ENCODE measurements at regions not wholly inside any gene's neighbourhood (a gene's known extent, or its start where the extent isn't known, plus 50 kb on each side); places are given as distances from the start of the nearest gene placed in this dataset.
"Not testable (repeated sequence)": the region's sequence is repeated elsewhere in the genome, so short reads cannot be mapped to it uniquely, and the experiment has no call there.

DNA sequence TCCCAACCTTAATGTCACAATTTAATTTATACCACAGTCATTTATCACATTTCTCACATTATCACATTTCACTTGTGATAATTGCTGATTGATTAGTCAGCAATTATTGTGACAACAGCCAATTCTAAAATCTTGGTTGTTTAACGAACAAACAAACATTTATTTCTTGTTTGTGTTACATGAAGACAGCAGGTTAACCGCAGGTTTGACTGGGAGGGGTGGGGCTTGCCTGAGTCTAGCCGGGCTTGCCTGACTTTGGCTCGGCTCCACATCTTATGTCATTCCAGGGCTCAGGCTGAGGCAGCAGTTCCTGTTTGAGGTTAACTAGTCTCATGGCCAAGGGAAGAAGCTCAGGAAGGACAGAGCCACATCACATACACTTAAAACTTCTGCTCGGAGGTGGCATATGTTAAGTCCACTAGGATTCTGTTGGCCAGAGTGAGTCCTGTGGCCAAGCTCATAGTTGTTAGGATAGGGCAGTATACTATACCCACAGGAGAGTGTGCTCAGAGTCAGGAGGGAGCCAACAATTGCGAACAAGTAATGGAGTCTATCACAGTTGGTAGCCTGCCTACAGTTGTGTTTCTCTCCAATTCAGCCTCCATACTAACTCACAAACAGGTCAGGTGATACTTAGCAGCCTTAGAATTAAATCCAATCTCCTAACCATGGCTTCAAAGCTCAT is 90.0 kb upstream of the IFNGR1 start:
- no peak for DNase-seq (ENCODE audit: low read depth in 2 of 2)

DNA sequence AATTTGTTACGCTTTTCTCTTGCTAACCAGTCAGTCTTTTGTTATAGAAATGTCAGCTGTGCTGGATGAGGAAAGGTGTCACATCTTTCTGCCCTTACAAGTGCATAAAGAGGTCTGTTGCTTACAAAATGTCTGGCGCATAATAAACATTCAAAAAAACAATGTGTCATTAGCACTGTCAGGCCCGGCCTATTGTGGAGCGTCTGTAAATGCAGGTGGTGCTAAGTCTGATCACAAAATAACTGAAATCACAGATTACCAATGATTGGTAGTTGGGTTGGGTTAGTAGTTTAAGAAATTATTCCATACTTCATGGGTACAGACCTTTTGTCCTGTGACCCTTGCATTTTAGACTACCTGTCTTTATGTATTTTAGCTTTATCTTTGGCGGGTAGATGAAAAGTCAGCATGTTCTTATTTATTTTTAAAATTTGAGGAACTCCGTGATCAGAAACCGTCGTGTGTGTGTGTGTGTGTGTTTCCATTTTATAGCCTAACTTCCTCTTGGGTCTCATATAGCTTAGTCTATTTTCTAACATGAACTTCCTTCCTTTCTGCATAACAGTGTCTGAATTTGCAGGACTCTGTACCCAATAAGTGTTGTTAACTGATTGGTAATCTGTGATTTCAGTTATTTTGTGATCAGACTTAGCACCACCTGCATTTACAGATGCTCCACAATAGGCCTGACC is 88.1 kb upstream of the IFNGR1 start:
- no peak for DNase-seq (ENCODE audit: low read depth in 2 of 2)

DNA sequence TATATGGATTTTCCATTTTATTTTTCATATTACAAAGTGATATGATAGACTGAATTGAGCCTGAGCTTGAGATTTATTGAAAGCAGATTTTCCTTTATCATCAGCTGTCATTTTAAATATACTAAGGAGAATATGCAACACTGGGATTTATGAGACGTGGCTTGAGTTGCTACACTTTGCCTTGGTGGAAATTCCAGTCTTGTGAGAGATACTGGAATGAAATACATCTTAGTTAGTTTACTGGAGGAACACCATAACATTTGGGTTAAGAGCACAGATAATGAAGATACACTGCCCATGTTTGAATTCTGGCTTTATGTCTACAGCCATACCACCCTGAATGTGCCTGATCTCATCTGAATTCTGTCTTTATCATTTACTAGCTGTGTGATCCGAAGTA is 86.5 kb upstream of the IFNGR1 start:
- DNase-seq (ENCODE audit: low read depth in 2 of 2): no peak

DNA sequence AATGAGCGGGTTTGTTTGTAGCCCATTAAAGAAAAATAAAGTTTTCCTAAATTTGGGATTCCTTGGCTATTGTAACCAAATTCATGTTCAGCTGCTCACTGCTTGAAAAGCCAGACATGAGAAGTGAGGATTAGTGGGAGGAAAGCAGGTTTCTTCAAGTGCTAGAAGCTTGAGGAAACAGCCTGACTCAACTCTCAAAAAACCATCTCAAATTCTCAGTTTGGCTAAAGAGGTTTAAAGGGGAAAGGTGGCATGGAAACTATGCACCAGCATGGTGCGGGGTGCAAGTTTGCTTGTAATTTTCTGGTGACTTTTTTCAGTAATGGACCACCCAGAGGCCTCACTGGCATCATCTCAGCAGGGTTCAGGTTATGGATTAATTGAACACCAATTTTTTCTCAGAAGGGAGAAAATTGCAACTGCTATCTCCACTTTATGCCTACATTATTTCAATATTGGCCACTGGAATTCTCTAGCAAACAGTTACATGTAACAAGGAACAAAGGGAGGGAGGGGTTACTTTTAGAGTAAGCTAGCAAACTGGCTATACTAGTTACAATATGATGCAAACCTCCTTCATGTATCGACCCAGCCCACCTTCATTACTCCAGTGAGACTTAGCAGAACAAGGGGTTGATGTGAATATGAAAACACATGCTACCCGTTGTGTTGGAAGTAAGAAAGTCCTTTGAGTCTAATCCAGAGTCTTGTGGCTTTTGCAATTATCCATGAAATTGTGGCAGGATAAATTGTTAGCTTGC is 85.0 kb upstream of the IFNGR1 start:
- DNase-seq (ENCODE audit: low read depth in 2 of 2): no peak

DNA sequence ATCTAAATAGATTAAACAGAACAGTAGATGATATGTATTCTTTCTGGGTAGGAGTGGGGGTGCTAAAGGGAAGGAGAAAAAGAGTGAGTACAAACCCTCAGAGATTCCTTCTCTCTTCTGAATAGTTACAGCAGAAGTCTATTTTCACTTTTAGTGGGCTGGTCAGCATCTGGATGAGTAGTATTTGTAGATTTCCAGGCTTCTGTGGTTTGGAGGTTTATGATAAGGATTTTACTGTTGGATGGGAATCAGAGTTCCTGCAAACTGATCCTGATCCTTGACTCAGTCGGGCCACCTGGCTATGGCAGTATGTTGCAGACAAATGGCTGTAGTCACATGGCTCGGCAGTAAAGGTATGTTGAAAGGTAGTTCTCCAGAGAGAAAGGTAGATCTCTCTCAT is 84.3 kb upstream of the IFNGR1 start:
- no peak for DNase-seq (ENCODE audit: low read depth in 2 of 2)

DNA sequence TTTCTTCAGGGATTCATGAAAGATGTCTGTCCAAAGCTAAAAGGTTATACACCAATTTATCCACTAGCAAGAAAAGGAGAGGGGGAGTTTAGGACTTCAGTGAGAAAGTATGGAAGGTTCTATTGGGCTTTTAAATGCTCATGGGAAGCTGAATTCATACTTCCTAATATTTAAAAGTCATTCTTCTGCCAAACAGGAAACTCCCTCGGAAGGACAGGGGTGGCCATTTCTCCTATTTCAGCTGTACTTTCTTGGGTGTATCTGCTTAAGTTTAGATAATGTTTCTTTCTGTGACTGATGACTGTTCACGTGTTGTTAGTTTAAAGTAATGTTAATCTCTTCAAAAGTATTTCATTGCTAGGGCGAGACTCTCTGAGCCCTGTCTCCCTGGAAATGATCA is 80.5 kb upstream of the IFNGR1 start:
- DNase-seq (ENCODE audit: low read depth in 2 of 2): no peak

DNA sequence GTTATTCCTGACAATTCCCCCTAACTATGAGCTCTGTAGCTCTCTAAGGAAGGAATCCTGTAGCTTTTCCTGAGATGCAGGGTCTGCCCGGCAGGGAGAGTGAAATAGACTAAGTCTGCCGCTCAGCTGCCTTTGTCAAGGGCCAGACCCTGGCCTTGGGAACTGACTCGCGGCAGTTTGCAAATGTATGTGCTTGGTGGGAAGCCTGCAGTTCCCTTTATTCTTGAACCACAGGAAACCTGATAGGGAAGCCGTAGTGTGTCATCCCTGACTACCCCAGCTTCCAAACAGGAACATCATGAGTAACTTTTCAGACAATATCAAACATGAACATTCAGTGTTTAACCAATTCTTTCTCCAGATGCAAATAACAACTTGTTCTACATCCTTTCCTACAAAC is 78.7 kb upstream of the IFNGR1 start:
- no peak for DNase-seq (ENCODE audit: low read depth in 2 of 2)

DNA sequence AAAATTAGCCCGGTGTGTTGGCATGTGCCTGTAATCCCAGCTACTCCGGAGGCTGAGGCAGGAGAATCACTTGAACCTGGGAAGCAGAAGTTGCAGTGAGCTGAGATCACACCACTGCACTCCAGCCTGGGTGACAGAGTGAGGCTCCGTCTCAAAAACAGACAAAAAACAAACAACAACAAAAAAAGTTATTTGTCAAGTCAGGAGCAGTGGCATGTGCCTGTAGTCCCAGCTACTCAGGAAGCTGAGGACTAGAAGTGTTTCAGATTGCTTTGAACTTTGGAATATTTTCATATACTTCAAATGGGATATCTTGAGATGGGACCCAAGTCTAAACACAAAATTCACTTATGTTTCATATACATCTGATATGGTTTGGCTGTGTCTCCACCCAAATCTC is 73.1 kb upstream of the IFNGR1 start:
- DNase-seq (ENCODE audit: low read depth in 2 of 2): not testable (repeated sequence)

DNA sequence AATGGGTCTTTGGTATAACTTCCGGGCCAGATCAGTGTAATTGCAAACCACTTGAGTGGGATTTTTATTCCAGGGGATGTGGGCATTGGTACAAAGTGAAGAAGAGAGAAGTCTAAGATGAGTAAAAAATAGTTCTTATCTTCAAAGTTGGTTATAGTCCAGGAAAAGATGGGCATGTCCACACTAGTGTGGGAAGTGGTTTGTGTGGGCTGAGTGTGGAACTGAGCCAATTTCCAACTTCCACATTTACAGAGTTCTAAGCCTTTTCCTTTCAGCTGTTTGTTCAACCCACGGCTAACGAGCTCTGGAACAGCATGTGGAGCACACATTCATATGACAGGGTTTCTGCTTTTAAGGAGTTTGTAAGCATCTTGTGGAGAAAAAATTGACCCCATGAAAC is 72.3 kb upstream of the IFNGR1 start:
- no peak for DNase-seq (ENCODE audit: low read depth in 2 of 2)

DNA sequence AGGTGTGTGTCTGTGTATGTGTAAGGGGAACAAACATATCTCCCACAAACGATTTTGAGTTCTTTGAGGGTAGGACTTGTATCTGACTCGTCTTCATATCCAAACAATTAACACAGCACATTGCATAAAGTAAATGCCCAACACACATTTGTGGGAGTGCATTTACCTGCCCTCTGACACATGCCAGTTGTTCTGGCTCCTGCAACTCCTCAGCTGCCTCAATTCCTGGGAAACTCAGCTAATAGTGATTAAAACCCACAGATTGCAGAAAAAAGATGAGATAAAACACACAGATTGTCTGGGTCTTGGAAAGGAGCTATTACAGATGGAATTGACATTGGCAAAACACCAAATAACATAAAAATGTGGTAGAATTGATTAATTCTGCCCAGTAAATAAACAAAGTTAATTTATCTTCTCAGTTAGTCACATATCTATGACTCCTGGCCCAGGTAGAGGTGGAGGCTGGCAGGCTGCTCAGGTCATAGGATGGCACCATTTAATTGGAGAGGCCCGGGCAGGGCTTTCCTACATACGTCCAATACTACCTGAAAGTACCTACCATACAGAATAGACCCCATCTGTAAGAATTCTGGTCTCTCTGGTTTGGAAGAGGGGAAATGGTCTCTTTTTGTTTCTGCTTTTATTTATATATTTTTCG is 71.5 kb upstream of the IFNGR1 start:
- no peak for DNase-seq (ENCODE audit: low read depth in 2 of 2)

DNA sequence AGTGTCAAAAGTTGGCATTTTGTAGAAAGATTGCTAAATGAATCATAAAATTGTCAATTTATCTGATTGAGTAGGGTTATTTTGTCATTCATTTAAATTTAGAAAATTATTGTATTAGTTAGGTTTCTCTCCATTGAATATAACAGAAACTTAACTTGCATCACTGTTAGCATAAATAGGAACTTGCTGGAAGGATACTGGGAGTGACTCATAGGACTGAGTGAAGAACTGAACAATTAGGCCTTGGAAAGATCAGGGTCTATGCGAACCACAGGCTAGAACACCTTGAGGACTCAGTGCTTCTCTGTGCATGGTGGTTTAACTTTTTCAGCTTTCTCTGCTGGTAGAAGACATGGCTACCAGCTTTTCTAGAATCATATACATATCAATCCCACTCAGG is 67.7 kb upstream of the IFNGR1 start:
- no peak for DNase-seq (ENCODE audit: low read depth in 2 of 2)

DNA sequence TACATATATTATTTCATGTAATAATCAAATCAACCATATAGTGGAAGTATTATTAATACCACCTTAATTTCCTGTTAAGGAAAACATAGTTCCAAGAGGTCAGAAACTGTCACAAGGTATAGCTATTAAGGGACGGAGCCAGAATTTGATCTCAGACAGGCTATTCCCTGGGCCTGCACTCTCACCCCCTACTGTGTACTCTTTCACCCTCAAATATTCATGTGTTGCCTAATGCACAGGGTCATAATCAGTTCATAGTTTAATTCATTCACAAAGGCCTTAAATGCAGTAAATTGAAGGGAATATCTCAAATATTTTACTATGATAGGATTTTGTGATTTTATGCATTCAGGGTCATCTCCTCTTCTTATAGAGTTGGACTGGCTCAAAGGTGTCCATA is 67.2 kb upstream of the IFNGR1 start:
- no peak for DNase-seq (ENCODE audit: low read depth in 2 of 2)

DNA sequence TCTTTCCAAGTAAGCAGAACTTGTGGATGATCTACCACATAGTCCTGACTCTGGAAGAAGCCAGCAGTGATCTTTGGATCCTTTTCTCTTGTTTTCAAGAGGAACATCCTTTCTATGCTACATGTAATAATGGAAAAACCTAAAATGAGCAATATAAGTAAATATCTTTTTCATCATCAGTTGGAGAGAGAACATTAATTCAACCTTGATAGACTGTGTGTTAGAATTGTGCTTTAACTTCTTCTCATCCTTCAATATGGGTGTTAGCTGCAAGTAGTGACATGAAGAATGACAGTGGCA is 65.6 kb upstream of the IFNGR1 start:
- no peak for DNase-seq (ENCODE audit: low read depth in 2 of 2)

DNA sequence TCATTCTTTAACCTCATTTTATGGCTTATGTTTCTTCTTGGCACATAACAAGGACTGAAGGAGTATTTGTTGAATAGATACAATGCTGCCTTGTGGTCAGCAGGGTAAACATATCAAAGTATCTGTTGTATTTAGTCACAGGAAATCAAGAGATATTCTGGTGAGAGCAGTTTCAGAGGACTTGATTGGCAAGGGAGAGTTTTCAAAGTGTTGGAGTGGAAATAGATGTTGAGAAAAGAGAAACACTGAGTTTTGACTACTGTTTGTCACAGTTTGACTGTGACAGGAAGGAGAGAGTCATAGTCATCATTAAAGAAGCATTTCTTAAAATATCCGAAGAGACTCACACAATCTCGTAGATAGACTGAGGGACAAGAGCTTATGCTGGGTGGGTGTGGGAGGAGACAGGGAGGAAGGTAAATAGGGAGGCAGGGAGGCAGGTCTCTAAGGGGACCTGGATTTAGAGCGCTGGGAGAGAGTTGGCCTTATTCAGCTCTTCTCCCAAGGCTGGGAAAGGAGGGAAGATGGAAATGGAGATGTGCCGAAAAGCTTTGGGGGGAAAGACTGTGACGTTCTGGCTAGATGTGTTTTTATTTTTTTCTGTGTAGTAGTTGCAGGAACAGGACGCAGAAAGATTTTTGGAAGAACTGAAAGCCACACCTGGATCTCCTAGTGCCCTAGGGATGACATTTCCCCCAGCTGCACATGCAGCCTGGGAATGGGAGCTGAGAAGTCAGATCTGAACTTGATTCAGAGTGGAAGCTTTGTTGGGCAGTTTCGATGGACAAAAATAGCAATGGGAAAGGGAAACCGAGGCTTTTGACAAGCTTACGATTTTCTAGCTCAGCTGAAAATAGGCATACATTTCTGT is 65.0 kb upstream of the IFNGR1 start:
- no peak for DNase-seq (ENCODE audit: low read depth in 2 of 2)

DNA sequence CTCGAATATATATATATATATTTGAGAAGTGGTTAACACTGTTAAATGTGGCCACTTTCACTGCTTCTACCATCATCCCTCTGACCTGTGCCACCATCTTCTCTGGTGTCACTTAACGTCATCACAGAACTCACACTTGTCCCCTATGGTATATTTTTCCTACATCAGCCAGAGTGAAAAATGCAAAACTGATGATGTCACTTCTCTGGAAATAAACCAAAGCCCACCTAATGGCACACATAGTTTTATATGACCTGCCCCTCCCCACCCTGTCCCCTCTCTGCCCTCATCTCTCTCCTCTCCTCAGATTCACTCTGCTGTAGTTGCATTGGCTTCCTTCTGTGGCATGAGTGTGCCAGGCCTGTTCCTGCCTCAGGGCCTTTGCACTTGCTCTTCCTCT is 63.9 kb upstream of the IFNGR1 start:
- DNase-seq (ENCODE audit: low read depth in 2 of 2): no peak

DNA sequence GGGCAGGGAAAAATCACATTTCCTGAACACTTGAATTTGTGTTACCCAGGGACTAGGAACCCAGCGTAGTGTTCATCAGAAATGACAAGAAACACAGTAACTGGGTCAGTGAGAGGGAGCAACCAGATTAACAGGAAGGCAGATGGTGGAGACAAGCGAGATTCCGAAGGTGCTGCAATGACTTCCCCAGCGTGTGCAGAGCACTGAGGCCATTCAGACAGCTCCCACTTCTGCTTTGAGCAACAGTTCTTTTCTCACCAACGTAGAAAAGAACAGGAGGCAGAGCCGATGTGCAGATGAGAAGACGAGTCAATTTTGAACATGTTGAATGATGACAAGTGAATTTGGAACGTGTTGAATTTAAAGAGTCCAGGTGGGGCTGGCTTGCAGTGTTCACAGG is 63.1 kb upstream of the IFNGR1 start:
- DNase-seq (ENCODE audit: low read depth in 2 of 2): no peak

DNA sequence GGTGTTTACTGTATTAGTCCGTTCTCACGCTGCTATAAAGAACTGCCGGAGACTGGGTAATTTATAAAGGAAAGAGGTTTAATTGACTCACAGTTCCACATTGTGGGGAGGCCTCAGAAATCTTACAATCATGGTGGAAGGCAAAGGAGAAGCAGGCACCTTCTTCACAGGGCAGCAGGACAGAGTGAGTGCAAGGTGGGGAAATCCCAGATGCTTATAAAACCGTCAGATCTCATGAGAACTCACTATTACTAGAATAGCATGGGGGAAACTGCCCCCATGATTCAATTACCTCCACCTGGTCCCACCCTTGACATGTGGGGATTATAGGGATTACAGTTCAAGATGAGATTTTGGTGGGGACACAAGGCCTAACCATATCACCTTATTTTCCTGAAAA is 60.1 kb upstream of the IFNGR1 start:
- DNase-seq (ENCODE audit: low read depth in 2 of 2): not testable (repeated sequence)

DNA sequence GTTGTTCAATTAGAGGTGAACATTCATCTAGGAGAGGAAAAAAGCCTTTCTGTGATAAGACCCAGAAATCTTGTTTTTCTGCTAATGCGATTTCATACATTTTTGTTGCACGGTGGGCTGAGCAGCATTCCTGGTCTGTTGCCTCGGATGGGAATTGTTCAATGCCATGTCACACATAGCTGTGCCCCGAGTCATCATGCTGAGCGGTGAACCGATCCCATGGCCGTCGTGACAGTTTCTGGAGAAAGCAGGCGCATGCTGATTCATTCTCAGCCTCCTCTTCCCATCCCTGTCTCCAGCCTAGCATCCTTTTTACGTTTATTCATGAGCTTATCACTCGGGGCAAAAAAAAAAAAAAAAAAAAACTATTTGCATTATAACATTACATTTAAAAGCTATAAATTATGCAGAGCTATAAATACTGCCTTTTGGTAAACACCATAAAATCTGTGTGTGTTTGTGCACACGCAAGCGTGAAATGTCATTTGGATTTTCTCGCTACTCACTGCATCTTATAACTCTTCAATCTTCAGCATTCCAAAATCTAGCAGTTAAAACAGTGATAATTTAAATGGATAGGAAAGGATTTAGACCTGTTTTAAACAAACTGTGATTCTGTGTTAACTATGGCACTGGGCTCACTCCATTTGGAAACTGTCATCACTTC is 58.9 kb upstream of the IFNGR1 start:
- no peak for DNase-seq (ENCODE audit: low read depth in 2 of 2)

DNA sequence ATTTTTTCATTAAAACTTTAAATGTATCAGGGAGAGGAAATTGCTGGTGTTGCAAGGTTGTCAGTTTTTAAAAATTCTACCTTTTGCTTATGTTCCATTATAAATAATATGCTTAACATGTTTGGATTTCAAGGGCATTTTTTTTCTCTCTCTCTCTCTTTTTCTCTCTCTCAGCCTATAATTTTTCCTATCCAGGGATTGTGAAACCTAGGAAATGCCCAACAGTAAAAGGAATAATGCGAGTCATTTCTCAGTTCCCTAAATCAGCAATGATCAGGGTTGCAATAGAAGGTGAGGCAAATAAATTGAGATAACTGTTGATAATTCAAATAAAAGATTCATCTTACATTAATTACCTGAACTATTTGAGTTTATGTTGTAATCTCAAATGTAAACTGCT is 53.2 kb upstream of the IFNGR1 start:
- no peak for DNase-seq (ENCODE audit: low read depth in 2 of 2)

DNA sequence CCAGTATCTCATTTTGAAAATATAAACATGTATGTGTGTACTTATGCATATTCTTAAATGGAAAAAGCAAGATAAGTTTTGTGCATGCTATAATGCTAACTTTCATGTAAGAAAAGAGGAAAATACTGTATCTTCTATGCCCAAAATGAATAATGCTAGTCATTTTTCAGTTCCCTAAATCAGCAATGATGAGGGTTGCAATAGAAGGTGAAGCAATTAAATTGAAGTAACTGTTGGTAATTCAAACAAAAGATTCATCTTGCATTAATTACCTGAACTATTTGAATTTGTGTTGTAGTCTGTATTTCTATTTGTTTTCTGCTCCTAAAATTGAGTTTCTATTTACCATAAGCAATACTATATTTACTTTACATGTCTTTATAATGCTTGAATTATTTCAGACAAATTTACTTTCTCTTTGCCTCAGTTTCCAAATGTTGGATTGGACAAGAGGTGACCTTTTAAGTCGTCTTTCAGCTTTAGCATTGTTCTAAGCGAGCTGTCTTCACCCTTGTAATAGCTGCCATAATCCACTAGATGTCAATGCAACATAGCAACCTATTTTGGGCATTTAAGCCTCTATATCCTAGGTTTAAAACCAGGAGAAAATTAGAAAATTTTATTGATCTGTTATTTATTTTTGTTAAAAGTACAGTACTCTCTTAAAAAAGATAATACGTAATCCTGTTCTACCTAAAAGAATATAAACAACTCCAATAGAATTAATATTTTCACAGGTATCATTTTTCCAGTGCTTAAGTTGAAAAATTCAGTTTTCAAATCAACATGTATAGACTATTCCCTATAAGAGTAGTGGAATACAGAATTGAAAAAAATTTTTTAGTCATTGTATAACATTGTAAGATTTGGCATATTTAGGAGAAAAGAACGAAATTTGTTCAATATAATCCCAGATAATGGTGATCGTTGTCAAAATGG is 52.3 kb upstream of the IFNGR1 start:
- DNase-seq (ENCODE audit: low read depth in 2 of 2): no peak
